H1 (cell line): ENCODE measurements at regions not wholly inside any gene's neighbourhood (a gene's known extent, or its start where the extent isn't known, plus 50 kb on each side); places are given as distances from the start of the nearest gene placed in this dataset.
"Not testable (repeated sequence)": the region's sequence is repeated elsewhere in the genome, so short reads cannot be mapped to it uniquely, and the experiment has no call there.

Experiments
- CTCF ChIA-PET: fragments of 300-600 bp; sonication (Branson Sonifier 250); formaldehyde crosslinking; loops from one replicate; lab custom pipeline; 2021; ENCODE audit not compliant: partially characterized antibody; lab: Charles Lee
- POLR2A ChIA-PET: fragments of 300-600 bp; sonication (Branson Sonifier 250); formaldehyde crosslinking; loops from one replicate; lab custom pipeline; 2021; ENCODE audit warnings: inconsistent platforms; ENCODE audit not compliant: partially characterized antibody; lab: Charles Lee
- DNase-seq, 2 experiments: peaks; one replicate each; pipeline versions ENCODE4 v3.0.0 to v3.0.0-alpha.2; 2010 to 2022; ENCODE audit warnings: low spot score in 2 of 2, low read depth in 1 of 2, mixed read lengths in 1 of 2
- FAIRE-seq: peaks from 2 replicates; lab custom pipeline; 2011; peaks lifted over from hg19 to GRCh38; lab: Jason Lieb, UNC
- H2AFZ ChIP-seq: 2 replicates; pipeline ENCODE4 v1.8.1; 2012; ENCODE audit warnings: low read length, inconsistent platforms
- H2AK5ac ChIP-seq: 2 replicates; pipeline ENCODE4 v1.6.1; 2013; ENCODE audit warnings: low read depth, low read length
- H2BK120ac ChIP-seq: replicated peaks from 2 replicates; pipeline ENCODE3; 2013; ENCODE audit warnings: low read depth, low read length, inconsistent platforms
- H2BK12ac ChIP-seq: 2 replicates; pipeline ENCODE4 v1.6.1; 2013; ENCODE audit warnings: low read depth, low read length
- H2BK15ac ChIP-seq: 2 replicates; pipeline ENCODE4 v1.6.1; 2013; ENCODE audit warnings: low read length
- H2BK20ac ChIP-seq: 2 replicates; pipeline ENCODE4 v1.6.1; 2013; ENCODE audit warnings: low read length
- H2BK5ac ChIP-seq: 2 replicates; pipeline ENCODE4 v1.6.1; 2013; ENCODE audit warnings: low read depth, low read length
- H3K14ac ChIP-seq: 2 replicates; pipeline ENCODE4 v1.6.1; 2013; ENCODE audit warnings: inconsistent platforms; ENCODE audit not compliant: insufficient read length
- H3K18ac ChIP-seq: 2 replicates; pipeline ENCODE4 v1.6.1; 2013; ENCODE audit warnings: low read length; ENCODE audit errors: extremely low read depth
- H3K23ac ChIP-seq: 2 replicates; pipeline ENCODE4 v1.6.1; 2013; ENCODE audit warnings: inconsistent platforms; ENCODE audit not compliant: insufficient read length
- H3K23me2 ChIP-seq: 2 replicates; pipeline ENCODE4 v1.6.1; 2013; ENCODE audit warnings: low read depth, low read length
- H3K27ac ChIP-seq: 2 replicates; pipeline ENCODE4 v1.6.1; 2011; ENCODE audit warnings: low read depth, low read length, inconsistent platforms
- H3K27me3 ChIP-seq, 4 experiments: replicated peaks in 1 of 4; 1 replicate in 1 of 4; 2 replicates in 3 of 4; pipeline versions ENCODE4 v1.6.1 to v1.8.1; 2011 to 2013; ENCODE audit warnings: low read length in 3 of 4, mild to moderate bottlenecking in 3 of 4, inconsistent platforms in 2 of 4, mixed read lengths in 2 of 4, moderate library complexity in 1 of 4; ENCODE audit not compliant: control insufficient read depth in 3 of 4, insufficient read depth in 3 of 4; ENCODE audit errors: extremely low read depth in 1 of 4
- H3K36me3 ChIP-seq, 4 experiments: 2 replicates each; pipeline versions ENCODE4 v1.6.1 to v1.8.1; 2011 to 2013; ENCODE audit warnings: mild to moderate bottlenecking in 4 of 4, low read length in 3 of 4, moderate library complexity in 2 of 4, control low read depth in 1 of 4, inconsistent platforms in 1 of 4; ENCODE audit not compliant: insufficient read depth in 4 of 4, control insufficient read depth in 2 of 4
- H3K4ac ChIP-seq: replicated peaks from 2 replicates; pipeline ENCODE3; 2013; ENCODE audit warnings: low read length, low read depth, mixed read lengths, inconsistent platforms; ENCODE audit not compliant: insufficient read length
- H3K4me1 ChIP-seq, 4 experiments: replicated peaks in 1 of 4; 1 replicate in 1 of 4; 2 replicates in 3 of 4; pipeline versions ENCODE4 v1.6.1 to v1.8.1; 2011 to 2013; ENCODE audit warnings: low read length in 3 of 4, inconsistent platforms in 2 of 4, mixed read lengths in 1 of 4; ENCODE audit not compliant: insufficient read depth in 4 of 4, control insufficient read depth in 3 of 4
- H3K4me2 ChIP-seq, 2 experiments: 2 replicates each; pipeline versions ENCODE4 v1.6.1 to v1.8.1; 2011 to 2013; ENCODE audit warnings: low read depth in 2 of 2, low read length in 2 of 2, control low read depth in 1 of 2, inconsistent platforms in 1 of 2, mild to moderate bottlenecking in 1 of 2; ENCODE audit not compliant: insufficient read depth in 1 of 2
- H3K4me3 ChIP-seq, 4 experiments: fragments of 200-600, 300-600 bp in 1 of 4; sonication (generic), shearing (Covaris generic), sonication (Bioruptor Twin) in 1 of 4; 2 replicates each; pipeline versions ENCODE4 v1.5.1 to v1.8.1; 2011 to 2016; ENCODE audit warnings: low read length in 4 of 4, low read depth in 3 of 4, control low read depth in 2 of 4, inconsistent platforms in 2 of 4, mild to moderate bottlenecking in 2 of 4, mixed read lengths in 1 of 4, moderate library complexity in 1 of 4; ENCODE audit not compliant: insufficient read depth in 2 of 4; ENCODE audit errors: extremely low read depth in 1 of 4
- H3K56ac ChIP-seq: replicated peaks from 2 replicates; pipeline ENCODE3; 2013; ENCODE audit warnings: low read depth, mild to moderate bottlenecking, mixed read lengths, low read length, inconsistent platforms; ENCODE audit not compliant: insufficient read length
- H3K79me1 ChIP-seq: 2 replicates; pipeline ENCODE4 v1.6.1; 2013; ENCODE audit warnings: low read depth, low read length, control low read depth
- H3K79me2 ChIP-seq, 2 experiments: 2 replicates each; pipeline versions ENCODE4 v1.6.1 to v1.8.1; 2012 to 2013; ENCODE audit warnings: low read length in 2 of 2, mild to moderate bottlenecking in 2 of 2, inconsistent platforms in 1 of 2; ENCODE audit not compliant: insufficient read depth in 2 of 2, control insufficient read depth in 1 of 2
- H3K9ac ChIP-seq, 4 experiments: replicated peaks in 1 of 4; 1 replicate in 1 of 4; 2 replicates in 3 of 4; pipeline versions ENCODE4 v1.6.1 to v1.8.1; 2011 to 2013; ENCODE audit warnings: low read depth in 3 of 4, low read length in 3 of 4, control low read depth in 2 of 4, mild to moderate bottlenecking in 2 of 4, moderate library complexity in 2 of 4, inconsistent platforms in 1 of 4; ENCODE audit errors: extremely low read depth in 1 of 4
- H3K9me3 ChIP-seq, 2 experiments: 2 replicates each; pipeline versions ENCODE4 v1.6.1 to v1.8.1; 2012 to 2013; ENCODE audit warnings: mild to moderate bottlenecking in 2 of 2, moderate library complexity in 2 of 2, control low read depth in 1 of 2, inconsistent platforms in 1 of 2, low read depth in 1 of 2, low read length in 1 of 2, mixed read lengths in 1 of 2; ENCODE audit not compliant: insufficient read depth in 2 of 2
- H4K20me1 ChIP-seq, 2 experiments: replicated peaks in 1 of 2; 2 replicates each; pipeline versions ENCODE3 to v1.8.1; 2011 to 2013; ENCODE audit warnings: inconsistent platforms in 2 of 2, low read length in 2 of 2, mild to moderate bottlenecking in 1 of 2; ENCODE audit not compliant: insufficient read depth in 2 of 2, control insufficient read depth in 1 of 2
- H4K5ac ChIP-seq: 2 replicates; pipeline ENCODE4 v1.6.1; 2013; ENCODE audit warnings: low read length, low read depth, mixed read lengths, inconsistent platforms; ENCODE audit not compliant: insufficient read length
- H4K8ac ChIP-seq: 2 replicates; pipeline ENCODE4 v1.8.0; 2013; ENCODE audit warnings: mild to moderate bottlenecking, moderate library complexity, low read length, inconsistent platforms; ENCODE audit not compliant: insufficient read depth; ENCODE audit errors: extremely low read depth
- H4K91ac ChIP-seq: replicated peaks from 2 replicates; pipeline ENCODE3; 2013; ENCODE audit warnings: low read length, mixed read lengths, inconsistent platforms; ENCODE audit not compliant: insufficient read length
- WGBS, 2 experiments: shearing (Covaris generic) in 1 of 2; methylation state at CpG; one replicate each; pipeline versions ENCODE4 v1.1.6 to v1.1.7; 2013 to 2015; ENCODE audit warnings: low lambda C conversion rate in 2 of 2, mixed read lengths in 2 of 2, inconsistent platforms in 1 of 2, low coverage in 1 of 2, missing lambda C conversion rate in 1 of 2; ENCODE audit not compliant: insufficient replicate concordance in 2 of 2, insufficient coverage in 1 of 2, insufficient read length in 1 of 2; ENCODE audit errors: extremely low coverage in 1 of 2, missing lambda C conversion rate in 1 of 2; 5-methylcytosine and 5-hydroxymethylcytosine counted together

DNA sequence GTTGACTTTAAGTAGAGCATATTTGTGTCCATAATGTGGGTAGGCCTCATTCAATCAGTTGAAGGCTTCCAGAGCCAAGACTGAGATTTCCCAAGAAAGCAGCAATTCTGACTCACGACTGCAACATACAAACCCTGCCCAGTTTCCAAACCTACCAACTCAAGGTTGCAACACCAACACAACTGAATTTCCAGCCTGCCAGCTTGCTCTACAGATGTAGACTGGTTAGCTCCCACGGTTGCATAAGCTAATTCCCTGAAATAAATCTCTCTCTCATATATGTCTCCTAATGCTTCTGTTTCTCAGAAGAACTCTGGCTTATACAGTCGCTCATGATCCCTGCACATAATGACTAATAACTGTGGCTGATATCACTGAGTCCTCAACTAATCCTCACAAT is 113.6 kb downstream of the OR4C45 start:
- H3K79me2 ChIP-seq, H2BK5ac ChIP-seq, H3K27ac ChIP-seq, H3K36me3 ChIP-seq, H3K27me3 ChIP-seq, H3K4me3 ChIP-seq, H2BK15ac ChIP-seq, CTCF ChIA-PET, H3K23ac ChIP-seq, H4K5ac ChIP-seq, H3K23me2 ChIP-seq, H4K20me1 ChIP-seq, H2BK20ac ChIP-seq, H2BK120ac ChIP-seq, H3K79me1 ChIP-seq, H2AFZ ChIP-seq, H3K56ac ChIP-seq, H3K18ac ChIP-seq, H2BK12ac ChIP-seq, H3K4ac ChIP-seq, H3K14ac ChIP-seq, H4K91ac ChIP-seq, H3K4me2 ChIP-seq, FAIRE-seq, DNase-seq, H2AK5ac ChIP-seq, H3K9ac ChIP-seq, POLR2A ChIA-PET, H3K4me1 ChIP-seq, H4K8ac ChIP-seq: not testable (repeated sequence)
- WGBS, 2 experiments = 71% methylated on average over 3 of the region's 3 CpGs; no CpG with 5 or more reads in 1 of the 2 experiments
- H3K9me3 ChIP-seq = peaks cover 37 to 60% of the 10 kb centered on the region in 2 experiments

DNA sequence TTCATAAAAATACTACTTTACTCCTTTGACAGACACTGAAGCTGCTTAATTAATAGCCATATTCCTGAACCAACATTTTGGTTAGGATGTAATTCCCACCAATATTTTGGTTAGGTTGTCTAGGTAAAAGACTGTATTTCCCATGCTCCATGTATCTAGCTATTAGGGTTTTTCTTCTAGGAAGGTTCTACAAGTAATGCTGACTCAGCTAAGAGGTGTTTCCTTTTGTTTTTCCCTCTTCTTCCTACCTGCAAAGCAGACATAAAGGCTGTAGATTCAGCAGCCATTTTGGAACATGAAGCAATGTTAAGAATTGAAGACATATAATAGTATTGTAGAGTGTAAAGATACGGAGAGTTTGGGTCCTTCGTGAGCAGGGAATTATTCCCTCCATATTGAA is 115.3 kb downstream of the OR4C45 start:
- H3K4ac ChIP-seq, H4K8ac ChIP-seq, DNase-seq, H2BK15ac ChIP-seq, H3K4me3 ChIP-seq, H2BK120ac ChIP-seq, H3K4me1 ChIP-seq, H3K23ac ChIP-seq, H4K91ac ChIP-seq, CTCF ChIA-PET, H3K23me2 ChIP-seq, H3K79me2 ChIP-seq, H2AK5ac ChIP-seq, H3K4me2 ChIP-seq, H2BK20ac ChIP-seq, H3K56ac ChIP-seq, H2BK5ac ChIP-seq, POLR2A ChIA-PET, H3K79me1 ChIP-seq, H3K27ac ChIP-seq, H3K14ac ChIP-seq, H3K9ac ChIP-seq, H4K20me1 ChIP-seq, H2AFZ ChIP-seq, H3K36me3 ChIP-seq, H2BK12ac ChIP-seq, H3K27me3 ChIP-seq, H4K5ac ChIP-seq, FAIRE-seq, H3K18ac ChIP-seq: not testable (repeated sequence)
- peaks cover 32 to 56% of the 10 kb centered on the region in 2 experiments for H3K9me3 ChIP-seq
- WGBS, 2 experiments = 85% methylated on average over 2 of the region's 2 CpGs; no CpG with 5 or more reads in 1 of the 2 experiments
